GM21529 (cell line): ENCODE measurements at regions not wholly inside any gene's neighbourhood (a gene's known extent, or its start where the extent isn't known, plus 50 kb on each side); places are given as distances from the start of the nearest gene placed in this dataset.
"Not testable (repeated sequence)": the region's sequence is repeated elsewhere in the genome, so short reads cannot be mapped to it uniquely, and the experiment has no call there.

Experiments used
- ATAC-seq: cut with Tn5 transposase; IDR thresholded peaks from one replicate; pipeline ENCODE4 v1.9.1; 2021; ENCODE audit not compliant: unreplicated experiment

- no peak for ATAC-seq
Observed at GRCh38 chr5:162931501-162931900, 505.9 kb upstream of the CCNG1 start.

- no peak for ATAC-seq
Observed at GRCh38 chr5:162939991-162940390, 497.4 kb upstream of the CCNG1 start.

GRCh38 chr5:162948677-162949076 is 488.7 kb upstream of the CCNG1 start:
- ATAC-seq, result no peak

- no peak for ATAC-seq
Observed at GRCh38 chr5:162956570-162956969, 480.8 kb upstream of the CCNG1 start.

- ATAC-seq, result not testable (repeated sequence)
Observed at GRCh38 chr5:162964144-162964543, 473.3 kb upstream of the CCNG1 start.

GRCh38 chr5:162990063-162990462 is 447.3 kb upstream of the CCNG1 start:
- ATAC-seq, result no peak

- peak; percentile 78 for ATAC-seq
Observed at GRCh38 chr5:162990856-162991497, 446.4 kb upstream of the CCNG1 start.

GRCh38 chr5:162995568-162995967 is 441.8 kb upstream of the CCNG1 start:
- ATAC-seq, result no peak

- ATAC-seq, result no peak
Observed at GRCh38 chr5:162996053-162996452, 441.3 kb upstream of the CCNG1 start.

- ATAC-seq, result no peak
Observed at GRCh38 chr5:163005949-163006348, 431.4 kb upstream of the CCNG1 start.

- no peak for ATAC-seq
Observed at GRCh38 chr5:163022582-163023128, 414.7 kb upstream of the CCNG1 start.

- no peak for ATAC-seq
Observed at GRCh38 chr5:163023846-163024245, 413.5 kb upstream of the CCNG1 start.

GRCh38 chr5:163024936-163025335 is 412.5 kb upstream of the CCNG1 start:
- ATAC-seq, result no peak

- no peak for ATAC-seq
Observed at GRCh38 chr5:163033656-163034055, 403.7 kb upstream of the CCNG1 start.

- ATAC-seq, result no peak
Observed at GRCh38 chr5:163041254-163041653, 396.1 kb upstream of the CCNG1 start.

GRCh38 chr5:163079618-163080017 is 357.8 kb upstream of the CCNG1 start:
- ATAC-seq, result peak; percentile 87

GRCh38 chr5:163089230-163089629 is 348.2 kb upstream of the CCNG1 start:
- ATAC-seq, result no peak

- ATAC-seq, result no peak
Observed at GRCh38 chr5:163089926-163090325, 347.5 kb upstream of the CCNG1 start.

- ATAC-seq, result peak; percentile 93
Observed at GRCh38 chr5:163094492-163095180, 342.8 kb upstream of the CCNG1 start.

GRCh38 chr5:163104464-163104863 is 332.9 kb upstream of the CCNG1 start:
- ATAC-seq, result no peak

- no peak for ATAC-seq
Observed at GRCh38 chr5:163105456-163105855, 331.9 kb upstream of the CCNG1 start.

GRCh38 chr5:163106098-163106497 is 331.3 kb upstream of the CCNG1 start:
- peak; percentile 79 for ATAC-seq
